ENCODE measurements at regions not wholly inside any gene's neighbourhood (a gene's known extent, or its start where the extent isn't known, plus 50 kb on each side); places are given as distances from the start of the nearest gene placed in this dataset.
A peak's percentile ranks its signal among the peaks of the same experiment; 100 is the strongest.

DNA sequence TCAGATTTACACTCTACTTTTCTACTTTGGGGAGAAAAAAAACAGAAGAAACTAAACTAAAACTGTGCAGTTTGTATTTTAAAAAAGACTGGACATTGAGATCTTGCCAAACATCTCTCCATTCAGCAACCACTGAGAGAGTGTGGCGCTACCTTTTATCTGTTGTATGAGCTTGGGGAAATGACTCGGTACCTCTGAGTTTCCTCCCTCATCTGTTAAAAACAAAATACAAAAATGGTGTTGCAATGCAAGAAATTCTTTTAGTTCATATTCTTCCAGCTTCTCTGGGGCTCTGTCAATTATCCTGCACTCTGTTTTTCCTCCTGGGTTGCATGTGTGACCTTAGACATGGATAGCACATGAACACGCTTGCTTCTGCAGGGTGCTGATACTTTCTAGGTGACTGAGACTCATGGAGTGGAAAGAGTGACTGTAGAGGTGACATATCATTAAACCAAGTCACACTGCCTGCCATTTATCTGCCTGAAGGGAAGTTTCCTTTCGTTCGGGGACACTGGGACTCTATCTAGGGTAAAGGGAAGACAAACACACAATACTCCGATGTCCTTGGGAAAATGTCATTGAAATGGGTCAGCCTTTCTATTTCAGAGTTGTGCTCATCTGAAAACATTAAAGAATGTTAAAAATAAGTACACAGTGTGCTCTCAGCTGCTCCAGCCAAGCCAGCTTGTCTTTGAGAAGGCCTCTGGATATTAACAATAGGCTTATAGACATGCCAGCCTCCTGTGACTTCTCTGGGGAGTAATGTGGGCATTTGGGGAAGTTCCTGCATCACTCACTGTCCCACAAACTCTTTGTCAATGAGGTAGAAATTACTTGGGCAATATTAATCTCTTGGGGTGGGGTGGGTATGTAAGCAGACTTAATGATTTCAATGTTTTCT lies 91.4 kb downstream of the TRIB2 start:
- H3K9ac ChIP-seq (ENCODE audit: extremely low read depth, insufficient read length, low read length): no peak overlapping the region
- Mint-ChIP-seq H3K4me1 (peaks cover 8 to 11% of the 10 kb centered on the region in 2 experiments), H3K36me3 (ENCODE audit: insufficient read depth in 1 of 3, low read depth in 3 of 3) (no peaks in the 10 kb centered on the region), H3K4me3 (no peak overlapping the region), H3K9me3 (no peaks in the 10 kb centered on the region), H3K27ac (peak overlapping the region in 1 of 3 experiments; percentile 23; a peak in 1 of 7 replicates), H3K27me3 (ENCODE audit: low read depth) (no peaks in the 10 kb centered on the region)
- no peak overlapping the region for H4K91ac ChIP-seq (ENCODE audit: insufficient read length, low read depth, low read length)
- TF ChIP-seq, protein P1, sequence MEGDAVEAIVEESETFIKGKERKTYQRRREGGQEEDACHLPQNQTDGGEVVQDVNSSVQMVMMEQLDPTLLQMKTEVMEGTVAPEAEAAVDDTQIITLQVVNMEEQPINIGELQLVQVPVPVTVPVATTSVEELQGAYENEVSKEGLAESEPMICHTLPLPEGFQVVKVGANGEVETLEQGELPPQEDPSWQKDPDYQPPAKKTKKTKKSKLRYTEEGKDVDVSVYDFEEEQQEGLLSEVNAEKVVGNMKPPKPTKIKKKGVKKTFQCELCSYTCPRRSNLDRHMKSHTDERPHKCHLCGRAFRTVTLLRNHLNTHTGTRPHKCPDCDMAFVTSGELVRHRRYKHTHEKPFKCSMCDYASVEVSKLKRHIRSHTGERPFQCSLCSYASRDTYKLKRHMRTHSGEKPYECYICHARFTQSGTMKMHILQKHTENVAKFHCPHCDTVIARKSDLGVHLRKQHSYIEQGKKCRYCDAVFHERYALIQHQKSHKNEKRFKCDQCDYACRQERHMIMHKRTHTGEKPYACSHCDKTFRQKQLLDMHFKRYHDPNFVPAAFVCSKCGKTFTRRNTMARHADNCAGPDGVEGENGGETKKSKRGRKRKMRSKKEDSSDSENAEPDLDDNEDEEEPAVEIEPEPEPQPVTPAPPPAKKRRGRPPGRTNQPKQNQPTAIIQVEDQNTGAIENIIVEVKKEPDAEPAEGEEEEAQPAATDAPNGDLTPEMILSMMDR (conservative IDR thresholded peaks at IDR 0.05): no peak
- no peak overlapping the region for H3K4ac ChIP-seq (ENCODE audit: low read depth, low read length)
- H2BK5ac ChIP-seq (ENCODE audit: insufficient read length, low read length): no peak overlapping the region
- no peak overlapping the region for H3K4me2 ChIP-seq (ENCODE audit: insufficient read depth, insufficient read length, low read length)
- no peak overlapping the region for H3T11ph ChIP-seq (ENCODE audit: low read length)
- peaks cover 3% of the 10 kb centered on the region; the same call in 1 of the 2 replicates for H3K4me1 ChIP-seq (ENCODE audit: insufficient read depth, low read length)
- H2BK20ac ChIP-seq (ENCODE audit: low read depth, low read length, poor library complexity, severe bottlenecking): no peak overlapping the region
- H4K20me1 ChIP-seq (ENCODE audit: control insufficient read depth, insufficient read depth, insufficient read length): no peaks in the 10 kb centered on the region
- no peak overlapping the region for H2BK12ac ChIP-seq (ENCODE audit: insufficient read length, low read depth, low read length)
- no peak overlapping the region for H2BK15ac ChIP-seq (ENCODE audit: low read depth, low read length)
- H3K27me3 ChIP-seq (ENCODE audit: insufficient read depth, low read length): no peaks in the 10 kb centered on the region
- no peak overlapping the region for H3K56ac ChIP-seq (ENCODE audit: insufficient read length, low read depth, low read length)
- H3K9me3 ChIP-seq (ENCODE audit: control insufficient read depth, low read depth, low read length): no peaks in the 10 kb centered on the region
- H2AK5ac ChIP-seq (ENCODE audit: insufficient read length, low read length): no peak overlapping the region
- H3K79me2 ChIP-seq (ENCODE audit: insufficient read depth, low read length): no peaks in the 10 kb centered on the region
- no peak overlapping the region for H4K5ac ChIP-seq (ENCODE audit: insufficient read length, low read depth, low read length)
- no peak overlapping the region for H3K27ac ChIP-seq (ENCODE audit: insufficient read length, low read depth, low read length)
- no peak overlapping the region for H3K23ac ChIP-seq (ENCODE audit: insufficient read length, low read depth, low read length)
- no CpG with 5 or more reads among the region's 6 CpGs for WGBS (ENCODE audit: extremely low coverage, insufficient read length, low lambda C conversion rate)
- H3K79me1 ChIP-seq (ENCODE audit: insufficient read depth, low read depth, low read length, poor library complexity, severe bottlenecking): no peaks in the 10 kb centered on the region
- no peak for DNase-seq
- H3K14ac ChIP-seq (ENCODE audit: insufficient read depth, low read length): no peak overlapping the region
- no peak overlapping the region for H4K8ac ChIP-seq (replicated peaks; ENCODE audit: insufficient read length, low read depth, low read length)
- H2BK120ac ChIP-seq (ENCODE audit: low read depth, low read length, poor library complexity, severe bottlenecking): no peak overlapping the region
- no peaks in the 10 kb centered on the region for H3K23me2 ChIP-seq (ENCODE audit: insufficient read length, low read depth, low read length, poor library complexity, severe bottlenecking)
- no peak overlapping the region for H2AFZ ChIP-seq (ENCODE audit: low read length)
- H3K18ac ChIP-seq (ENCODE audit: insufficient read length, low read depth, low read length): no peak overlapping the region
